GM21737 (cell line): ENCODE measurements at regions not wholly inside any gene's neighbourhood (a gene's known extent, or its start where the extent isn't known, plus 50 kb on each side); places are given as distances from the start of the nearest gene placed in this dataset.
A peak's percentile ranks its signal among the peaks of the same experiment; 100 is the strongest.

ENCODE experiments used
- ATAC-seq: cut with Tn5 transposase; IDR thresholded peaks from one replicate; pipeline ENCODE4 v1.9.1; 2021; ENCODE audit warnings: mild to moderate bottlenecking, moderate library complexity; ENCODE audit not compliant: unreplicated experiment

DNA sequence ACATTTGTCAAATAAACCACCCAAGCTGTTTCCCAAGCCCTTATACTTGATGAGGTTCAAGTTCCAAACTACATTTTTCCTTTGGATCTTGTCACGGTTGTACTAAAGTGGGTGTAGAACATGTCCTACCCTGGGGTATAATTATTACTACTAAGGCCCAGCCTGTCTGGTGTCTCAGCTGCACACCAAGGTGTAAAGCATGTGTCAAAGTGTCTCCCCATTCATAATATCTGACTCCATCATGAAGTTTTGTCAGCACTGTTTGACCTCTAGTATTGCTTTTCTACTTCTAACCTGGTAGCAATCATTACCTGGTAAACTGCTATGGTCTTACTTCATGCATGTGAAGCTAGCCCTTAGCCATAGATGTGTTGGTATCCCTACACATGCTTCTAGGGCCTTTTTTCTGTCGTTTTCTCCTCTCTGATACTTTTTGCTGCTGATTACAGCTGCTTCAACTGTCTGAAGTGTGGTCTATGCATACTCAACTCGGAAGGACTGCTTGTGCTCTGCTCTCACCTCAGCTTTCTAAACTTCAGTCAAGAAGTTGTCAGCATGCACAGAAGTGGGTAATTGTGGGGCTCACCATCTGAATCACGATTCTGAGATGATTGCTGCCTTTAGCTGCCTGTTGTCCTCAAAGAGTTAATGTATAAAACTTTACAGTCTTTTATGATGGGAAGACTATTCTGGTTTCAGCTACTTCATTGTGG is 445.7 kb upstream of the TRIB2 start:
- no peak for ATAC-seq

DNA sequence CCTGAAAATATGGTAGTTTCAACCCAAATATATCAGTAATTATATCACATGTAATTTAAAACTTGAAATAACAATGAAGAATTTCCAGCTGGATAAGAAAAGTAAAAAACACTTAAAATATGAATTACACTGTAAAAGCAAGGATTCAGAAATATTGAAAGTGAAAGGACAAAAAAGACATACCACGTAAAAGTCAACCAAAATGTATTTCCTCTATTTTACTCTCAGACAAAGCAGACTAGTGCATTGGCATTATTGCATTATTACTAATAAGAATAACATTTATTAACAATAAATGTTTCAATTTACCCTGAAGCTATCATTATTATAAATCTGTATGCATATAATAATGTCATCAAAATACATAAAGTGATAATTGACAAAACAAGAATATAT is 445.1 kb upstream of the TRIB2 start:
- ATAC-seq, result no peak

GRCh38 chr2:12273111-12273510 is 443.6 kb upstream of the TRIB2 start:
- ATAC-seq, result no peak

- no peak for ATAC-seq
These were observed 442.1 kb upstream of the TRIB2 start for GRCh38 chr2:12274591-12274990.

- ATAC-seq, result no peak
These were observed 439.3 kb upstream of the TRIB2 start for GRCh38 chr2:12277241-12278034.

GRCh38 chr2:12278217-12278750 is 438.5 kb upstream of the TRIB2 start:
- ATAC-seq, result no peak

GRCh38 chr2:12282780-12283695 is 433.7 kb upstream of the TRIB2 start:
- no peak for ATAC-seq

- no peak for ATAC-seq
These were observed 432.7 kb upstream of the TRIB2 start for GRCh38 chr2:12284037-12284436.

DNA sequence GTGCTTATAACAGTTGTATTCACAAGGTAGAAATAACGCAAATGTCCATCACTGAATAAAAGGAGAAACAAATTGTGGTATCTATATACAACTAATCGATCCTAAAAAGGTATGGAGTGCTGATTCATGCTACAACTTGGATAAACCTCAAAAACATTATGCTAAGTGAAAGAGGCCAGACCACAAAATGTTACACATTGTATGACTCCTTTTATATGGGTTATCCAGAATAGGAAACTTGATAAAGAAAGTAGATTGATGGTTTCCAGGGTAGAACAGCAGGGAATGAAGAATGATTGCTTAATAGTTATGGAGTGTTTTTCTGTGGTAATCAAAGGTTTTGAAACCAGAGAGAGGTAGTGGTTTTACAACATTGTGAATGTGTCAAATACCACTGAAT is 432.2 kb upstream of the TRIB2 start:
- no peak for ATAC-seq

GRCh38 chr2:12286347-12286746 is 430.4 kb upstream of the TRIB2 start:
- no peak for ATAC-seq

- no peak for ATAC-seq
These were observed 429.4 kb upstream of the TRIB2 start for GRCh38 chr2:12287220-12287751.

- no peak for ATAC-seq
These were observed 428.7 kb upstream of the TRIB2 start for GRCh38 chr2:12288048-12288447.

- no peak for ATAC-seq
These were observed 427.5 kb upstream of the TRIB2 start for GRCh38 chr2:12289120-12289802.

GRCh38 chr2:12291303-12291702 is 425.4 kb upstream of the TRIB2 start:
- ATAC-seq, result no peak

GRCh38 chr2:12293874-12294273 is 422.9 kb upstream of the TRIB2 start:
- peak; percentile 93 for ATAC-seq

GRCh38 chr2:12295856-12296519 is 420.7 kb upstream of the TRIB2 start:
- ATAC-seq, result no peak

GRCh38 chr2:12296915-12297314 is 419.8 kb upstream of the TRIB2 start:
- ATAC-seq, result no peak

- no peak for ATAC-seq
These were observed 418.4 kb upstream of the TRIB2 start for GRCh38 chr2:12298352-12298751.

- ATAC-seq, result no peak
These were observed 417.3 kb upstream of the TRIB2 start for GRCh38 chr2:12299431-12299830.
